HG03280 (cell line): ENCODE measurements at regions not wholly inside any gene's neighbourhood (a gene's known extent, or its start where the extent isn't known, plus 50 kb on each side); places are given as distances from the start of the nearest gene placed in this dataset.

Experiments
- ATAC-seq: cut with Tn5 transposase; IDR thresholded peaks from one replicate; pipeline ENCODE4 v1.9.1; 2021; ENCODE audit warnings: mild to moderate bottlenecking, moderate library complexity; ENCODE audit not compliant: unreplicated experiment

GRCh38 chr11:80900265-80900664 is 1459.4 kb upstream of the TENM4 start:
- ATAC-seq: no peak

- no peak for ATAC-seq
Measured at GRCh38 chr11:80899381-80899780, 1458.6 kb upstream of the TENM4 start.

GRCh38 chr11:80898910-80899309 is 1458.1 kb upstream of the TENM4 start:
- no peak for ATAC-seq

- no peak for ATAC-seq
Measured at GRCh38 chr11:80886684-80887083, 1445.9 kb upstream of the TENM4 start.

- ATAC-seq: no peak
Measured at GRCh38 chr11:80873310-80873999, 1432.6 kb upstream of the TENM4 start.

GRCh38 chr11:80872116-80872728 is 1431.4 kb upstream of the TENM4 start:
- no peak for ATAC-seq

GRCh38 chr11:80868831-80869230 is 1428.0 kb upstream of the TENM4 start:
- ATAC-seq: no peak

- no peak for ATAC-seq
Measured at GRCh38 chr11:80862011-80862410, 1421.2 kb upstream of the TENM4 start.

- no peak for ATAC-seq
Measured at GRCh38 chr11:80861193-80861592, 1420.4 kb upstream of the TENM4 start.

GRCh38 chr11:80860632-80861031 is 1419.8 kb upstream of the TENM4 start:
- ATAC-seq: no peak

- ATAC-seq: no peak
Measured at GRCh38 chr11:80856066-80856465, 1415.2 kb upstream of the TENM4 start.

- ATAC-seq: no peak
Measured at GRCh38 chr11:80855426-80855825, 1414.6 kb upstream of the TENM4 start.

- no peak for ATAC-seq
Measured at GRCh38 chr11:80849253-80849652, 1408.4 kb upstream of the TENM4 start.

- no peak for ATAC-seq
Measured at GRCh38 chr11:80846979-80847378, 1406.1 kb upstream of the TENM4 start.

GRCh38 chr11:80846442-80846841 is 1405.6 kb upstream of the TENM4 start:
- no peak for ATAC-seq

GRCh38 chr11:80844110-80844819 is 1403.4 kb upstream of the TENM4 start:
- no peak for ATAC-seq

GRCh38 chr11:80843266-80843974 is 1402.6 kb upstream of the TENM4 start:
- no peak for ATAC-seq

- ATAC-seq: no peak
Measured at GRCh38 chr11:80842246-80842645, 1401.4 kb upstream of the TENM4 start.

- ATAC-seq: no peak
Measured at GRCh38 chr11:80841675-80842074, 1400.8 kb upstream of the TENM4 start.

GRCh38 chr11:80838153-80838552 is 1397.3 kb upstream of the TENM4 start:
- ATAC-seq: no peak

GRCh38 chr11:80837051-80837450 is 1396.2 kb upstream of the TENM4 start:
- no peak for ATAC-seq

GRCh38 chr11:80831374-80831773 is 1390.5 kb upstream of the TENM4 start:
- ATAC-seq: no peak
